Progenitor cell of endocrine pancreas (in vitro differentiated cells): ENCODE measurements at regions not wholly inside any gene's neighbourhood (a gene's known extent, or its start where the extent isn't known, plus 50 kb on each side); places are given as distances from the start of the nearest gene placed in this dataset.

Experiments used
- DNase-seq: peaks from one replicate; pipeline ENCODE4 v3.0.0; 2021; ENCODE audit warnings: low spot score; ENCODE audit not compliant: unreplicated experiment
- H3K27ac Mint-ChIP-seq: 2 replicates; pipeline ENCODE4 v1.8.0; 2021; ENCODE audit warnings: mild to moderate bottlenecking, moderate library complexity, mixed read lengths
- H3K27me3 Mint-ChIP-seq: 2 replicates; pipeline ENCODE4 v1.8.0; 2021; ENCODE audit warnings: mixed read lengths
- H3K36me3 Mint-ChIP-seq: 2 replicates; pipeline ENCODE4 v1.8.0; 2022; ENCODE audit warnings: mixed read lengths; ENCODE audit not compliant: insufficient read depth
- H3K4me1 Mint-ChIP-seq: 2 replicates; pipeline ENCODE4 v1.8.0; 2021; ENCODE audit warnings: low read depth, mixed read lengths
- H3K4me3 Mint-ChIP-seq: 2 replicates; pipeline ENCODE4 v1.8.0; 2021; ENCODE audit warnings: low read depth, mild to moderate bottlenecking, moderate library complexity, mixed read lengths
- H3K9me3 Mint-ChIP-seq: 2 replicates; pipeline ENCODE4 v1.8.0; 2021; ENCODE audit warnings: low read depth, mixed read lengths
- CTCF ChIP-seq: fragments of 200-600 bp; sonication (generic); IDR thresholded peaks from one replicate; pipeline ENCODE4 v1.5.0; 2021; ENCODE audit warnings: antibody characterized with exemption, mild to moderate bottlenecking; ENCODE audit not compliant: unreplicated experiment

- peaks cover 18% of the 10 kb centered on the region for H3K4me1 Mint-ChIP-seq
- no peak for DNase-seq
- no peak overlapping the region for H3K4me3 Mint-ChIP-seq
- H3K9me3 Mint-ChIP-seq, result no peaks in the 10 kb centered on the region
- H3K27me3 Mint-ChIP-seq, result no peaks in the 10 kb centered on the region
- no peak for TF ChIP-seq CTCF
- no peaks in the 10 kb centered on the region for H3K36me3 Mint-ChIP-seq
- H3K27ac Mint-ChIP-seq, result no peak overlapping the region
Observed at GRCh38 chr2:215746226-215746886, 267.0 kb downstream of the MREG start.

- H3K4me1 Mint-ChIP-seq, result peaks cover 23% of the 10 kb centered on the region
- H3K27ac Mint-ChIP-seq, result no peak overlapping the region
- H3K9me3 Mint-ChIP-seq, result no peaks in the 10 kb centered on the region
- DNase-seq, result no peak
- H3K36me3 Mint-ChIP-seq, result no peaks in the 10 kb centered on the region
- no peak for TF ChIP-seq CTCF
- H3K4me3 Mint-ChIP-seq, result no peak overlapping the region
- H3K27me3 Mint-ChIP-seq, result no peaks in the 10 kb centered on the region
Observed at GRCh38 chr2:215745331-215745730, 268.0 kb downstream of the MREG start.

- Mint-ChIP-seq H3K27me3 (no peaks in the 10 kb centered on the region), H3K27ac (no peak overlapping the region), H3K9me3 (peaks cover 1% of the 10 kb centered on the region), H3K4me1 (peaks cover 21% of the 10 kb centered on the region), H3K36me3 (no peaks in the 10 kb centered on the region), H3K4me3 (no peak overlapping the region)
- TF ChIP-seq CTCF, result no peak
- DNase-seq, result no peak
Observed at GRCh38 chr2:215744514-215744913, 268.8 kb downstream of the MREG start.

GRCh38 chr2:215743066-215743465, 270.3 kb downstream of the MREG start:
- H3K9me3 Mint-ChIP-seq, result peaks cover 12% of the 10 kb centered on the region
- DNase-seq, result no peak
- H3K36me3 Mint-ChIP-seq, result peaks cover 2% of the 10 kb centered on the region
- H3K4me3 Mint-ChIP-seq, result no peak overlapping the region
- TF ChIP-seq CTCF, result no peak
- no peaks in the 10 kb centered on the region for H3K27me3 Mint-ChIP-seq
- H3K4me1 Mint-ChIP-seq, result peaks cover 14% of the 10 kb centered on the region
- H3K27ac Mint-ChIP-seq, result no peak overlapping the region

GRCh38 chr2:215742021-215742420, 271.3 kb downstream of the MREG start:
- H3K4me3 Mint-ChIP-seq, result no peak overlapping the region
- H3K27ac Mint-ChIP-seq, result no peak overlapping the region
- no peak for TF ChIP-seq CTCF
- H3K36me3 Mint-ChIP-seq, result peaks cover 2% of the 10 kb centered on the region
- DNase-seq, result no peak
- H3K27me3 Mint-ChIP-seq, result no peaks in the 10 kb centered on the region
- H3K9me3 Mint-ChIP-seq, result peaks cover 15% of the 10 kb centered on the region
- H3K4me1 Mint-ChIP-seq, result peaks cover 14% of the 10 kb centered on the region
